ENCODE measurements at regions not wholly inside any gene's neighbourhood (a gene's known extent, or its start where the extent isn't known, plus 50 kb on each side); places are given as distances from the start of the nearest gene placed in this dataset.
"Not testable (repeated sequence)": the region's sequence is repeated elsewhere in the genome, so short reads cannot be mapped to it uniquely, and the experiment has no call there.

GRCh38 chr10:30726783-30727414 lies 97.3 kb upstream of the LYZL2 start:
- H3K27me3 ChIP-seq; H3K4me1 ChIP-seq; H3K4me3 ChIP-seq; H3K36me3 ChIP-seq; intact Hi-C loops (cut with DNase I); H3K9me3 ChIP-seq; H3K27ac ChIP-seq: not testable (repeated sequence)
- TF ChIP-seq CTCF (IDR thresholded peaks at IDR 0.05) = peak; percentile 57
- ATAC-seq = peak; percentile 96
- DNase-seq = peak; percentile 89

- Histone ChIP-seq H3K27ac (no peak overlapping the region), H3K36me3 (no peaks in the 10 kb centered on the region), H3K4me1 (no peaks in the 10 kb centered on the region), H3K27me3 (no peaks in the 10 kb centered on the region), H3K4me3 (no peak overlapping the region), H3K9me3 (no peaks in the 10 kb centered on the region)
- DNase-seq (no peak), ATAC-seq (no peak)
- no peak for TF ChIP-seq CTCF (IDR thresholded peaks at IDR 0.05)
- intact Hi-C loops (cut with DNase I) = no loop called here
These were observed 96.1 kb upstream of the LYZL2 start for GRCh38 chr10:30725661-30726060.

DNA sequence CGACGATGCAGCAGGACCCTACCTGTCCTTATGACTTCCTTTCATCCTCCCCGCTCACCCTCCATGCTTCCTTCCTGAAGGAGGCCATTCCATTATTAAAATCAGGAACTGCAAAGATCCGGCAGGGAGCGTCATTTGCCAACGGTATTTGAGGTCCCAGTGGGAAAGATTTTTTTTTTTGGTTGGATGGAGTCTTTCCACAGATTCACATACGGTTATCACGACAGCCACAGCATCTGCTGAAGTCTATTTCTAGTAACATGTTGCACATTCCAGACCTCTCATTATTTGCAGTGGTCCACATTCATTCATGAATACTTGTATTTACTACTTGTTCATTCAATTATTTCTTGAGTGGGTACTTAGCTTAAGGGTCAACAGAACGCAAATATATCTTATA lies 94.7 kb upstream of the LYZL2 start:
- no peak overlapping the region for H3K27ac ChIP-seq
- no peaks in the 10 kb centered on the region for H3K4me1 ChIP-seq
- no peak for TF ChIP-seq CTCF (IDR thresholded peaks at IDR 0.05)
- no peaks in the 10 kb centered on the region for H3K36me3 ChIP-seq
- H3K4me3 ChIP-seq = no peak overlapping the region
- H3K27me3 ChIP-seq = no peaks in the 10 kb centered on the region
- ATAC-seq = no peak
- intact Hi-C loops (cut with DNase I) = no loop called here
- H3K9me3 ChIP-seq = no peaks in the 10 kb centered on the region
- DNase-seq = no peak

GRCh38 chr10:30722956-30723620 lies 93.5 kb upstream of the LYZL2 start:
- Histone ChIP-seq H3K4me1 (no peaks in the 10 kb centered on the region), H3K9me3 (no peaks in the 10 kb centered on the region), H3K27me3 (no peaks in the 10 kb centered on the region), H3K4me3 (no peak overlapping the region), H3K27ac (no peak overlapping the region), H3K36me3 (no peaks in the 10 kb centered on the region)
- TF ChIP-seq CTCF (IDR thresholded peaks at IDR 0.05) = no peak
- intact Hi-C loops (cut with DNase I) = no loop called here
- DNase-seq = no peak
- no peak for ATAC-seq

GRCh38 chr10:30719832-30720231 lies 90.3 kb upstream of the LYZL2 start:
- H3K4me3 ChIP-seq = no peak overlapping the region
- ATAC-seq = no peak
- no peaks in the 10 kb centered on the region for H3K36me3 ChIP-seq
- no peak for DNase-seq
- intact Hi-C loops (cut with DNase I) = no loop called here
- no peaks in the 10 kb centered on the region for H3K4me1 ChIP-seq
- H3K27ac ChIP-seq = no peak overlapping the region
- TF ChIP-seq CTCF (IDR thresholded peaks at IDR 0.05) = no peak
- no peaks in the 10 kb centered on the region for H3K9me3 ChIP-seq
- no peaks in the 10 kb centered on the region for H3K27me3 ChIP-seq
